Mesenteric fat pad (tissue), 1 donor: ENCODE measurements at regions not wholly inside any gene's neighbourhood (a gene's known extent, or its start where the extent isn't known, plus 50 kb on each side); places are given as distances from the start of the nearest gene placed in this dataset.
"Not testable (repeated sequence)": the region's sequence is repeated elsewhere in the genome, so short reads cannot be mapped to it uniquely, and the experiment has no call there.

ENCODE experiments used
- DNase-seq: peaks from one replicate; pipeline ENCODE4 v3.0.0-alpha.2; 2020; ENCODE audit warnings: low spot score
- donor health status: DM: yes; HTN: yes; CAD: no.

- DNase-seq: no peak
These were observed 1041.1 kb upstream of the FOXG1 start for GRCh38 chr14:27725482-27725881.

- DNase-seq: no peak
These were observed 1039.3 kb upstream of the FOXG1 start for GRCh38 chr14:27727251-27727770.

GRCh38 chr14:27730204-27730603 is 1036.4 kb upstream of the FOXG1 start:
- no peak for DNase-seq

- DNase-seq: no peak
These were observed 1026.9 kb upstream of the FOXG1 start for GRCh38 chr14:27739657-27740156.

GRCh38 chr14:27750114-27750513 is 1016.5 kb upstream of the FOXG1 start:
- DNase-seq: no peak

GRCh38 chr14:27757642-27758041 is 1008.9 kb upstream of the FOXG1 start:
- not testable (repeated sequence) for DNase-seq

GRCh38 chr14:27760367-27760766 is 1006.2 kb upstream of the FOXG1 start:
- DNase-seq: not testable (repeated sequence)

- not testable (repeated sequence) for DNase-seq
These were observed 967.2 kb upstream of the FOXG1 start for GRCh38 chr14:27799066-27800028.

GRCh38 chr14:27817746-27818430 is 948.7 kb upstream of the FOXG1 start:
- DNase-seq: not testable (repeated sequence)

GRCh38 chr14:27826149-27826548 is 940.4 kb upstream of the FOXG1 start:
- DNase-seq: not testable (repeated sequence)

- not testable (repeated sequence) for DNase-seq
These were observed 934.6 kb upstream of the FOXG1 start for GRCh38 chr14:27831978-27832377.

GRCh38 chr14:27833001-27833400 is 933.6 kb upstream of the FOXG1 start:
- not testable (repeated sequence) for DNase-seq

- DNase-seq: no peak
These were observed 930.2 kb upstream of the FOXG1 start for GRCh38 chr14:27836386-27836785.

GRCh38 chr14:27845241-27845850 is 921.2 kb upstream of the FOXG1 start:
- peak; percentile 87 for DNase-seq

- no peak for DNase-seq
These were observed 920.7 kb upstream of the FOXG1 start for GRCh38 chr14:27845902-27846301.

GRCh38 chr14:27847480-27847879 is 919.1 kb upstream of the FOXG1 start:
- not testable (repeated sequence) for DNase-seq

- DNase-seq: not testable (repeated sequence)
These were observed 917.4 kb upstream of the FOXG1 start for GRCh38 chr14:27849193-27849592.

GRCh38 chr14:27862684-27863083 is 903.9 kb upstream of the FOXG1 start:
- DNase-seq: no peak

- DNase-seq: no peak
These were observed 903.4 kb upstream of the FOXG1 start for GRCh38 chr14:27863166-27863565.

- DNase-seq: no peak
These were observed 885.5 kb upstream of the FOXG1 start for GRCh38 chr14:27881063-27881462.

GRCh38 chr14:27881646-27882045 is 884.9 kb upstream of the FOXG1 start:
- DNase-seq: no peak
